Activated naive CD8-positive, alpha-beta T cell (primary cell): ENCODE measurements at regions not wholly inside any gene's neighbourhood (a gene's known extent, or its start where the extent isn't known, plus 50 kb on each side); places are given as distances from the start of the nearest gene placed in this dataset.

Experiments
- H3K27ac Mint-ChIP-seq: one replicate; pipeline ENCODE4 v1.8.0; 2021; ENCODE audit warnings: mixed read lengths
- H3K27me3 Mint-ChIP-seq: one replicate; pipeline ENCODE4 v1.8.0; 2021; ENCODE audit warnings: mixed read lengths
- H3K36me3 Mint-ChIP-seq: one replicate; pipeline ENCODE4 v1.8.0; 2021; ENCODE audit warnings: mixed read lengths
- H3K4me1 Mint-ChIP-seq: one replicate; pipeline ENCODE4 v1.8.0; 2021; ENCODE audit warnings: low read depth, mixed read lengths
- H3K4me3 Mint-ChIP-seq: one replicate; pipeline ENCODE4 v1.8.0; 2021; ENCODE audit warnings: mild to moderate bottlenecking, mixed read lengths
- H3K9me3 Mint-ChIP-seq: one replicate; pipeline ENCODE4 v1.8.0; 2021; ENCODE audit warnings: low read depth, mixed read lengths

DNA sequence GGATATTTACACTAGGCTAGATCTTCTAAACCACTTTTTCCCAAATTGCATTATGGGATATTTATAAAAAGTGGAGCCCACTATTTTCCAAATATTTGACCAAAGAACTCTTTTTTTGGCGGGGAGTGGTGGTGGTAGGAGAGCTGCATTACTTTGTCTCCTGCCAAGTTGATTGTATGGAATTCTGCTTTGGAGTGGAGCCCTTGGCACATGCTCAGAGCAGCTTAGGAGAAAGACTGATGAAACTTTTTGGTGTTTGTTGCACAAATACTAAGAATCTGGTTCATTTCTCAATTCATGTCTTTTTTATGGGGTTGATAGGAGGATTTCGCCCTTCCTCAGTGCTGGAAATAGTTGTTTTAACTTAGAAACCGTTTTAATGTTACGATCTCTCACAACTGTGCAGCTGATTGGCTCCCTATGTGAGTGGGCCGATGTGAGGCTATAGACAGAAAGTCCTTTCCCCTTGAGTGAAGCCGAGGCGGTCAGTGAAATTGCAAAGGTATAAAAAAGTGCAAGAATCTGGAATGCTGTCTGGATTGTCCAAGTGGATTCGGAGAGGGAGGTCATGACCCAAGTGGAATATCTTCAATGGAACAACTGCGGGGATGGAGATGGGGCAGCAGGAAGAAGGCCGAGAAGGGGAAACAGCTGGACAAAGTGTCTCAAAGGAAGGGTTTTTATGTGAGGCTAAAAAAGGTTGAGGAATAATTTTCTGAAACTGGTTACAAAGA is 415.9 kb downstream of the FGF9 start:
- Mint-ChIP-seq H3K4me1 (peaks cover 24% of the 10 kb centered on the region), H3K9me3 (no peaks in the 10 kb centered on the region), H3K36me3 (peaks cover 12% of the 10 kb centered on the region), H3K27ac (peak overlapping the region; percentile 31), H3K27me3 (no peaks in the 10 kb centered on the region), H3K4me3 (no peak overlapping the region)

GRCh38 chr13:22090106-22090505 is 419.2 kb downstream of the FGF9 start:
- Mint-ChIP-seq H3K27ac (no peak overlapping the region), H3K27me3 (no peaks in the 10 kb centered on the region), H3K4me1 (peaks cover 12% of the 10 kb centered on the region), H3K4me3 (no peak overlapping the region), H3K9me3 (no peaks in the 10 kb centered on the region), H3K36me3 (peaks cover 12% of the 10 kb centered on the region)

- Mint-ChIP-seq H3K27me3 (no peaks in the 10 kb centered on the region), H3K4me3 (no peak overlapping the region), H3K9me3 (no peaks in the 10 kb centered on the region), H3K36me3 (peaks cover 12% of the 10 kb centered on the region), H3K27ac (no peak overlapping the region), H3K4me1 (peaks cover 12% of the 10 kb centered on the region)
These were observed 420.5 kb downstream of the FGF9 start for GRCh38 chr13:22091222-22091970.

- no peaks in the 10 kb centered on the region for H3K9me3 Mint-ChIP-seq
These were observed 421.1 kb downstream of the FGF9 start for GRCh38 chr13:22091971-22092300.

GRCh38 chr13:22092791-22093560 is 422.1 kb downstream of the FGF9 start:
- Mint-ChIP-seq H3K36me3 (peaks cover 9% of the 10 kb centered on the region), H3K27me3 (no peaks in the 10 kb centered on the region), H3K9me3 (no peaks in the 10 kb centered on the region), H3K4me1 (peaks cover 10% of the 10 kb centered on the region), H3K27ac (peak overlapping the region; percentile 35), H3K4me3 (no peak overlapping the region)

More at GRCh38 chr13:22091971-22092300, 421.1 kb downstream of the FGF9 start:
- no peaks in the 10 kb centered on the region for H3K27me3 Mint-ChIP-seq
- H3K27ac Mint-ChIP-seq: no peak overlapping the region
- peaks cover 12% of the 10 kb centered on the region for H3K36me3 Mint-ChIP-seq
- H3K4me1 Mint-ChIP-seq: peaks cover 12% of the 10 kb centered on the region
- no peak overlapping the region for H3K4me3 Mint-ChIP-seq

GRCh38 chr13:22095794-22096193 is 424.9 kb downstream of the FGF9 start:
- no peaks in the 10 kb centered on the region for H3K27me3 Mint-ChIP-seq
- no peak overlapping the region for H3K27ac Mint-ChIP-seq
- H3K4me3 Mint-ChIP-seq: no peak overlapping the region

DNA sequence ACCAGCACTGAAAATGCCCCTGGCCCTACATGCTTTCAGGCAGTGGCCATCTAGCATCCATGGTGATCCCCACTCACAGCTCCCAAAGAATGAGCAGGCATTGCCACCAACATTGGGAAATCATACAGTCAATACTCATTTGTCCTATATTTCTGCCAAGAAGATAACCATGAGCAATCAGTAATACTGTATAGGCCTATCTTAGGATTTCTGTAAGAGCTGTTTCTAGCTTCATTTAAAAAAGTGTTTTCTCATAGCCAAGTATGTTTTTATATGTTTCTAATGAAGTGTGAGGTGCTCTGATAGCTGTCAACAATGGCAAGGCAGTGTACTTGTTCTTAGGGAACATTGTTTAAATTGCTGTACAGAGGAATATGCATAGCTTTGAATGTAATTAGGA is 428.7 kb downstream of the FGF9 start:
- Mint-ChIP-seq H3K36me3 (peaks cover under 1% of the 10 kb centered on the region), H3K9me3 (no peaks in the 10 kb centered on the region), H3K27me3 (no peaks in the 10 kb centered on the region), H3K4me3 (no peak overlapping the region), H3K4me1 (peaks cover 17% of the 10 kb centered on the region), H3K27ac (no peak overlapping the region)

More at GRCh38 chr13:22095794-22096193, 424.9 kb downstream of the FGF9 start:
- Mint-ChIP-seq H3K9me3 (no peaks in the 10 kb centered on the region), H3K36me3 (peaks cover 4% of the 10 kb centered on the region), H3K4me1 (peaks cover 10% of the 10 kb centered on the region)

GRCh38 chr13:22102271-22102670 is 431.4 kb downstream of the FGF9 start:
- Mint-ChIP-seq H3K27me3 (no peaks in the 10 kb centered on the region), H3K9me3 (no peaks in the 10 kb centered on the region), H3K4me1 (peaks cover 32% of the 10 kb centered on the region), H3K4me3 (no peak overlapping the region), H3K27ac (no peak overlapping the region), H3K36me3 (peaks cover 3% of the 10 kb centered on the region)

DNA sequence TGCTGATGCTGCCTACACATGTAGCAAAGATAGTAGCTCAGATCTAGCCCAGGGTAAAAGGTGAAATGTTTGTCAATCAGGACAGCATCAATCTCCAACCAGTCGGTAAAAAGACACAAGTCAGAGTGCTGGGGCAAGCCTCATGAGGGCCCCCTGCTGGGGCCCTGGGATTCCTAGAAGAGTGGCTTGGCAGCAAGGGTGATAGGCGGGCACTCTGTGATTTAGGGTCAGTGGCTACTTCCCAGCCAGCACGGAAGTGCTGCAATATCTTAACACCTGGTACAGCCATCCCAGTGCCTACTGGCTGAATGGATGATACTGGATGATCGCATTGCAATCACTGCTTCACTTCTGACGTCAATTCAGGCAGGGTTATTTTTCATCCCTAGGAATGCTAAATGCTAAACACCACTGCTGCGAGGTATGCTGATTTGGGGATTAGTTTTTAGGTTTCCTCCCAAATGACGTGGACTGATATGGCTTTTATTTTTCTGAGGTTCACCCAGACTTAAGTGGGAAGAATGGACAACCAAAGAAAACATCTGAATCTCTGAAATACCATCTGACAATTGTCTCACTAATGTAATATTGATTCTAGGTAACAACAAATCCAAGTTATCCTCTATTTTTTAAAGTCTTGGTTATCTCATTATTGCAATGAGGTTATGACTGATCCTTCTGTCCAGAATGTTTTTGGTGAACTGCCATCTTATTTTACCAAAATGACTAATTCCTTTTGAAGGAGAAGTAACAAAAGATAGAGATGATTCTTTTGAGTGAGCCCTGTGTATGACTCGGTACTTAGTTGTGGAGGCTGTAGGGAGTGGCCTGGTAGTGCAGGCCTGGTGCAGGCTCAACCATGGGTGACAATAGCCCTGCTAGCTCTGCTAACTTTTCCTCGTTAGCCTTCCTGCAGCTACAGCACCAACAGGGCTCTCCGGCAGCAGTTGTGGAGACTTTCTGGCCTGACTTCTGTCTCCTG is 432.5 kb downstream of the FGF9 start:
- H3K4me3 Mint-ChIP-seq: no peak overlapping the region
- peaks cover 43% of the 10 kb centered on the region for H3K4me1 Mint-ChIP-seq
- peaks cover 3% of the 10 kb centered on the region for H3K36me3 Mint-ChIP-seq
- H3K9me3 Mint-ChIP-seq: no peaks in the 10 kb centered on the region
- H3K27ac Mint-ChIP-seq: no peak overlapping the region
- no peaks in the 10 kb centered on the region for H3K27me3 Mint-ChIP-seq

- Mint-ChIP-seq H3K27ac (peak overlapping the region; percentile 7), H3K27me3 (no peaks in the 10 kb centered on the region)
These were observed 435.2 kb downstream of the FGF9 start for GRCh38 chr13:22106058-22106457.

DNA sequence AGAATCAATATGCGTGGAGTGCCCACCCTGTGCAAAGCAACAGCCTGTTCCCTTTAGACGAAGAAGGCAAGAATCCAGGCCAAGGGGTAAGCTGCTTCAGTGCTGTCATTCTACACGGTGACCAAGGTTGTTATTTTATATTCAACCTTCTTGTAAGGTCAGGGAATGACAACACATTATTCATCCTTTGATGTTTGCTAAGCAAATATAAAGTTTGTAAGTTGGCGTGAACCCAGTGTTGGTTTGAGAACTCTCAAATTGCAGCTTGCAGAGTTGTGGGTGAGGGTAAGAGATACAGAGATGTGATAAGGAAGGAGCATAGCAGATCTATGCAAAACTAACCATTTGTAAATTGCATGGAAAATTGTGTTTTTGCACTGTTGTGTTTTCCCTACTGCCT is 436.7 kb downstream of the FGF9 start:
- no peaks in the 10 kb centered on the region for H3K9me3 Mint-ChIP-seq

More at GRCh38 chr13:22106058-22106457, 435.2 kb downstream of the FGF9 start:
- no peak overlapping the region for H3K4me3 Mint-ChIP-seq
- peaks cover 66% of the 10 kb centered on the region for H3K4me1 Mint-ChIP-seq
- H3K9me3 Mint-ChIP-seq: no peaks in the 10 kb centered on the region
- H3K36me3 Mint-ChIP-seq: peaks cover 3% of the 10 kb centered on the region

GRCh38 chr13:22108283-22108942 is 437.5 kb downstream of the FGF9 start:
- Mint-ChIP-seq H3K9me3 (no peaks in the 10 kb centered on the region), H3K36me3 (peaks cover 3% of the 10 kb centered on the region), H3K27ac (peak overlapping the region; percentile 80), H3K4me3 (peak overlapping the region; percentile 36), H3K4me1 (peaks cover 69% of the 10 kb centered on the region), H3K27me3 (no peaks in the 10 kb centered on the region)

More for the DNA sequence above, 436.7 kb downstream of the FGF9 start:
- Mint-ChIP-seq H3K4me1 (peaks cover 67% of the 10 kb centered on the region), H3K36me3 (peaks cover 3% of the 10 kb centered on the region), H3K4me3 (peak overlapping the region; percentile 36), H3K27me3 (no peaks in the 10 kb centered on the region), H3K27ac (peak overlapping the region; percentile 80)

DNA sequence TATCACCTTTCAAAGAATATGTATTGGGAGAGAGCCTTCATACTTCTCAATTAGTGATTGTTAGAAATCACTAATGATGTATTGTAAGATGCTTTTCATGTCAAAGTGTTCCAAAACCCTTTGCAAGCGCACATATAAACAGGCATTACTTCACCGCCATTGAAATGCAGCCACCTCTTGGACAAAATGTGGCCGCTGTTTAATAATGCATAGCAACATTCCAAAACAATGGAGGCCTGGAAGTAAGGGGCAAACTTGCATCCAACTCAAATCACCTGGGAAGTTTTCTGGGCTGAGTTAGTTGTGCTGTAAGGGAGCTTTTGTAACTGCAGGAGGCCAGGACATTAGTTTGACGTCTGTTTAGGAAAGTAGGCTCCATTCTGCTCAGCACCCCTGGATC is 438.1 kb downstream of the FGF9 start:
- Mint-ChIP-seq H3K36me3 (peaks cover 3% of the 10 kb centered on the region), H3K9me3 (no peaks in the 10 kb centered on the region), H3K4me1 (peaks cover 69% of the 10 kb centered on the region), H3K27ac (peak overlapping the region; percentile 80), H3K4me3 (no peak overlapping the region), H3K27me3 (no peaks in the 10 kb centered on the region)

- peaks cover 80% of the 10 kb centered on the region for H3K4me1 Mint-ChIP-seq
- H3K36me3 Mint-ChIP-seq: peaks cover 5% of the 10 kb centered on the region
- H3K27ac Mint-ChIP-seq: no peak overlapping the region
- no peak overlapping the region for H3K4me3 Mint-ChIP-seq
- no peaks in the 10 kb centered on the region for H3K9me3 Mint-ChIP-seq
- H3K27me3 Mint-ChIP-seq: no peaks in the 10 kb centered on the region
These were observed 439.5 kb downstream of the FGF9 start for GRCh38 chr13:22110368-22110767.
